Hepatocyte (in vitro differentiated cells): ENCODE measurements at regions not wholly inside any gene's neighbourhood (a gene's known extent, or its start where the extent isn't known, plus 50 kb on each side); places are given as distances from the start of the nearest gene placed in this dataset.

Experiments used
- EZH2phosphoT487 ChIP-seq: fragments of 200-600 bp; sonication (generic); IDR thresholded peaks from one replicate; pipeline ENCODE4 v1.6.1; 2018; ENCODE audit warnings: antibody characterized with exemption, mild to moderate bottlenecking, low read depth, moderate library complexity; ENCODE audit not compliant: unreplicated experiment, severe bottlenecking
- TF ChIP-seq, protein P1 (sequence below): fragments of 200-600 bp; sonication (generic); IDR thresholded peaks from 2 replicates; pipeline ENCODE4 v1.5.1; 2016; ENCODE audit warnings: antibody characterized with exemption, mild to moderate bottlenecking; ENCODE audit not compliant: poor library complexity

DNA sequence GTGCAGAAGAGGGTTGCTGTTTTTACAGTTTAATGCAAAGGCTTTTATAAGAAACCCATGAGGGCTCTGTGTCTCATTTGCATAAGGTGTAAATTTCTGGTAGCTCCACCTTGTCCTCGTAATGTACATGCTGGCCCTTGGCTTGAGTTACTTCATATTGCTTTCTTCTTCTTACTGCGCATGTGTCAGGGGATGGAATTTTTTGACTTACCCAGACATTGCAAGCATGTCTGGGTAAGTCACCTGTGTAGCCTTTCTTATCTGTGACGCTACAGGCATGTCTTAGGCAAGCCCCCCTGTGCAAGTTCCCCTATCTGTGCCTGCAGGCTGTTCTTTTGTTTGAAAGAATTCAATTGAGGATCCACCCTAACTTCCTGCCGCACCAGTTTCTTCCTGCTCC is 274.2 kb downstream of the ETNK1 start:
- TF ChIP-seq, protein P1, sequence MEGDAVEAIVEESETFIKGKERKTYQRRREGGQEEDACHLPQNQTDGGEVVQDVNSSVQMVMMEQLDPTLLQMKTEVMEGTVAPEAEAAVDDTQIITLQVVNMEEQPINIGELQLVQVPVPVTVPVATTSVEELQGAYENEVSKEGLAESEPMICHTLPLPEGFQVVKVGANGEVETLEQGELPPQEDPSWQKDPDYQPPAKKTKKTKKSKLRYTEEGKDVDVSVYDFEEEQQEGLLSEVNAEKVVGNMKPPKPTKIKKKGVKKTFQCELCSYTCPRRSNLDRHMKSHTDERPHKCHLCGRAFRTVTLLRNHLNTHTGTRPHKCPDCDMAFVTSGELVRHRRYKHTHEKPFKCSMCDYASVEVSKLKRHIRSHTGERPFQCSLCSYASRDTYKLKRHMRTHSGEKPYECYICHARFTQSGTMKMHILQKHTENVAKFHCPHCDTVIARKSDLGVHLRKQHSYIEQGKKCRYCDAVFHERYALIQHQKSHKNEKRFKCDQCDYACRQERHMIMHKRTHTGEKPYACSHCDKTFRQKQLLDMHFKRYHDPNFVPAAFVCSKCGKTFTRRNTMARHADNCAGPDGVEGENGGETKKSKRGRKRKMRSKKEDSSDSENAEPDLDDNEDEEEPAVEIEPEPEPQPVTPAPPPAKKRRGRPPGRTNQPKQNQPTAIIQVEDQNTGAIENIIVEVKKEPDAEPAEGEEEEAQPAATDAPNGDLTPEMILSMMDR, result no peak
- TF ChIP-seq EZH2phosphoT487, result no peak
